ENCODE measurements at regions not wholly inside any gene's neighbourhood (a gene's known extent, or its start where the extent isn't known, plus 50 kb on each side); places are given as distances from the start of the nearest gene placed in this dataset.

DNA sequence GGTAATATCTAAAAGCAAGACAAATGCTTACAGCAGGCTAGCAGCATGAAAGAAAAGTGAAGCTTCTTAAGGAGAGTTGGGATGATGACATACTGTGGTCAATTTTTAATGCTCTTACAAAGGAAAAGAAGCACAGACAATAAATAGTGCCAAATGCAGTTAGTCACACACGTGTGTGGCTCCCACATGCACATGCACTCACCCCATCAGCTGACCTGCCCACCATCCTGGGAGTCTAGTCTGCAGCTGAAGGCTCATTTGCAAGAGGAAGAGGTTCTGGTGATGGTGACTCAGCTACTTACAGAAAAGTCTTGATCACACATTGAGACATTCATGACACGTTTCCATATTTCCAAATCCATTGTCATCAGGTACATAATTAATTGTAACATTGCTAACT lies 129.3 kb downstream of the MRPL36 start:
- no peaks in the 10 kb centered on the region for H3K36me3 ChIP-seq (ENCODE audit: control insufficient read depth, insufficient read depth, low read length)
- no TSS peak for BruUV-seq (replicated peaks)
- ChIA-PET POLR2A (no interaction called here), CTCF (no interaction called here)
- no peak overlapping the region for H3K27ac Mint-ChIP-seq (ENCODE audit: unreplicated experiment)
- H3K9me3 Mint-ChIP-seq (ENCODE audit: unreplicated experiment): no peaks in the 10 kb centered on the region
- DNase-seq: no peak
- peaks cover 7% of the 10 kb centered on the region for H3K4me1 Mint-ChIP-seq (ENCODE audit: low read depth, unreplicated experiment)
- H3K9me3 ChIP-seq: no peaks in the 10 kb centered on the region
- intact Hi-C loops (cut with micrococcal nuclease; ENCODE audit: unreplicated experiment): no loop called here
- no peaks in the 10 kb centered on the region for H3K36me3 Mint-ChIP-seq (ENCODE audit: insufficient read depth, unreplicated experiment)
- H3K4me1 ChIP-seq: peaks cover 5% of the 10 kb centered on the region; the same call in 1 of the 2 replicates
- H3K27me3 Mint-ChIP-seq (ENCODE audit: insufficient read depth, unreplicated experiment): peaks cover 28% of the 10 kb centered on the region
- TF ChIP-seq, protein P1, sequence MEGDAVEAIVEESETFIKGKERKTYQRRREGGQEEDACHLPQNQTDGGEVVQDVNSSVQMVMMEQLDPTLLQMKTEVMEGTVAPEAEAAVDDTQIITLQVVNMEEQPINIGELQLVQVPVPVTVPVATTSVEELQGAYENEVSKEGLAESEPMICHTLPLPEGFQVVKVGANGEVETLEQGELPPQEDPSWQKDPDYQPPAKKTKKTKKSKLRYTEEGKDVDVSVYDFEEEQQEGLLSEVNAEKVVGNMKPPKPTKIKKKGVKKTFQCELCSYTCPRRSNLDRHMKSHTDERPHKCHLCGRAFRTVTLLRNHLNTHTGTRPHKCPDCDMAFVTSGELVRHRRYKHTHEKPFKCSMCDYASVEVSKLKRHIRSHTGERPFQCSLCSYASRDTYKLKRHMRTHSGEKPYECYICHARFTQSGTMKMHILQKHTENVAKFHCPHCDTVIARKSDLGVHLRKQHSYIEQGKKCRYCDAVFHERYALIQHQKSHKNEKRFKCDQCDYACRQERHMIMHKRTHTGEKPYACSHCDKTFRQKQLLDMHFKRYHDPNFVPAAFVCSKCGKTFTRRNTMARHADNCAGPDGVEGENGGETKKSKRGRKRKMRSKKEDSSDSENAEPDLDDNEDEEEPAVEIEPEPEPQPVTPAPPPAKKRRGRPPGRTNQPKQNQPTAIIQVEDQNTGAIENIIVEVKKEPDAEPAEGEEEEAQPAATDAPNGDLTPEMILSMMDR (IDR thresholded peaks at IDR 0.05; ENCODE audit: insufficient read depth in 1 of 2, low read depth in 1 of 2, low read length in 1 of 2, severe bottlenecking in 1 of 2, unreplicated experiment in 1 of 2): no peak
- no peaks in the 10 kb centered on the region for H3K27me3 ChIP-seq (replicated peaks; ENCODE audit: control insufficient read depth, insufficient read depth, low read length)
- no peak overlapping the region for H3K4me3 ChIP-seq (ENCODE audit: low read depth, low read length)
- H3K4me3 Mint-ChIP-seq (ENCODE audit: unreplicated experiment): no peak overlapping the region

DNA sequence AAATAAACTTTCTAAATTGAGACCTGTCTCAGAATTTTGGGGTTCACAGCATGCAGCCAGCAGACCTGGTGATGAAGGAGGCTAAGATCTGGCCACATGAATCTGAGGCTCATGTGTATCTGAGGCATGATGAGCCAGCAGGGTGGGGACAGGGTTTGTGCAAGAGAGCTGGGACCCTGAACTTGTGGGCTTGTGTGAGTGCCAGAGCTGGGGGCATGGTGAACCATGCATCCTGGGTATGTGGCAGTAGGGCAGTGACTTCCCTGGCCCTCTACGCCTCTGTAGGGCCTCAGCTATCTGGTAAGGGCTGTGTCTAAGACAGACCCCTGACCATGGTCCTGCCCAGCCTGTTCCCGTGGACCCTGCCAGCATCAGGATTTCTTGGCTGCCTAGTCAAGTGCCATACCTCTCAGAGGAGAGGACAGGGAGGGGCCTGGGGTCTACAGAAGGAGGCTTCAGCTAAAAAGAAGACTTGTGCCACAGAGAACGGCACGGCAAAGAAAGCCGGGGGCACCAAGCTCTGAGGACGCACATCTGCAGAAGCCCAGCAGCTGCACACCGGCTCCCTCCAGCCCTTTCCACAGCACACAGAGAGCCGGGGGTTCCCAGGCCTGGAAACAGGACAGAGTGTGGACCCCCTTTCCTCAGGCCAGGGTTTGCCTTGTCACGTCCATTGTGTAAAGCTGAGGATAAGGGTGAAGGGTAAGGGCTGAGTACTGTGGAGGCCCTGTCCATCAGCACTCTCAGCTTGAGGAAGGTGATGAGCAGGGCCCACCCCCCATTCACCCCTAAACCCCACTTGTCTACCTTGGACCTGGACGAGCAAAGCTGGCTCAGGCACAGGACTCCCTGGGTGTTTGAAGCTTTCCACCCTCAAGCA lies 130.1 kb downstream of the MRPL36 start:
- DNase-seq: no peak
- TF ChIP-seq, protein P1 (IDR thresholded peaks at IDR 0.05; ENCODE audit: insufficient read depth in 1 of 2, low read depth in 1 of 2, low read length in 1 of 2, severe bottlenecking in 1 of 2, unreplicated experiment in 1 of 2): no peak
- no peaks in the 10 kb centered on the region for H3K9me3 Mint-ChIP-seq (ENCODE audit: unreplicated experiment)
- Histone ChIP-seq H3K27me3 (replicated peaks; ENCODE audit: control insufficient read depth, insufficient read depth, low read length) (no peaks in the 10 kb centered on the region), H3K4me3 (ENCODE audit: low read depth, low read length) (no peak overlapping the region), H3K9me3 (no peaks in the 10 kb centered on the region), H3K36me3 (ENCODE audit: control insufficient read depth, insufficient read depth, low read length) (no peaks in the 10 kb centered on the region), H3K4me1 (peaks cover 5% of the 10 kb centered on the region; the same call in 1 of the 2 replicates)
- no TSS peak for BruUV-seq (replicated peaks)
- H3K27me3 Mint-ChIP-seq (ENCODE audit: insufficient read depth, unreplicated experiment): peaks cover 23% of the 10 kb centered on the region
- POLR2A ChIA-PET: interaction anchor here (1.0 kb wide), 1 partner anchor 132 kb away, joined by 3 read pairs; no protein-coding TSS in a partner anchor
- intact Hi-C loops (cut with micrococcal nuclease; ENCODE audit: unreplicated experiment): no loop called here
- no peaks in the 10 kb centered on the region for H3K36me3 Mint-ChIP-seq (ENCODE audit: insufficient read depth, unreplicated experiment)
- CTCF ChIA-PET: interaction anchor here (0.8 kb wide), 1 partner anchor 16 kb away, joined by 4 read pairs; no protein-coding TSS in a partner anchor
- no peak overlapping the region for H3K27ac Mint-ChIP-seq (ENCODE audit: unreplicated experiment)
- H3K4me1 Mint-ChIP-seq (ENCODE audit: low read depth, unreplicated experiment): peaks cover 7% of the 10 kb centered on the region
- no peak overlapping the region for H3K4me3 Mint-ChIP-seq (ENCODE audit: unreplicated experiment)

DNA sequence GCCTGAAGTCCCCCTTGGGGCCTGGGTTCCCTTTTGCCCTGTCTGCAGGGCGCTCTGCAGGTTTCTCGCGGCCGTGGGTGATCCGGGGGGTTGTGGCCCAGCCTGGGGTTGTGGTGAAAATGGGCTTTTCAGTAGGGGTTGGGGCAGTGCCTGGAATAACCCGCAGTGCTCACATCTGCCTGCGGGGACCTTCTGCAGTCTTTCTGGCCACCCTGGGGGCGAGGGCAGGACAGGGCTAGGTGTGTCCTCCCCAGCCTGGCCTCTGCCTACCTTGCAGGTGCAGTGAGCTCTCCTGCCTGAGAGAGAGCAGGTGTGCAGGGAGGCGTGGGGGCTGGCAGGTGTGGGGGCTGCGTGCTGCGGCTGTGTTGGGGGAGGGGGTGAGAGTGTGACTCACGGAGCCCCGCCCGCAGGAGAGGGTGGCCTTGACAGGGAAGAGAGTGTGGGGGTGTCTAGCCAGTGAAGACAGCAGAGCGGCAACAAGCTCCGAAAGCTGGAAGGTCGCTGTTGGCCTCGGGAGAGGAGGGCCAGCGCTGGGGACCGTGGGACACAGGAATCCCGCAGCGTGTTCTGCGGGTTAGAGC lies 131.4 kb downstream of the MRPL36 start:
- BruUV-seq (replicated peaks): no TSS peak
- H3K36me3 Mint-ChIP-seq (ENCODE audit: insufficient read depth, unreplicated experiment): no peaks in the 10 kb centered on the region
- H3K4me1 Mint-ChIP-seq (ENCODE audit: low read depth, unreplicated experiment): peaks cover 7% of the 10 kb centered on the region
- peaks cover 5% of the 10 kb centered on the region; the same call in 1 of the 2 replicates for H3K4me1 ChIP-seq
- H3K9me3 ChIP-seq: no peaks in the 10 kb centered on the region
- H3K27ac Mint-ChIP-seq (ENCODE audit: unreplicated experiment): no peak overlapping the region
- no peak overlapping the region for H3K4me3 Mint-ChIP-seq (ENCODE audit: unreplicated experiment)
- TF ChIP-seq, protein P1 (IDR thresholded peaks at IDR 0.05; ENCODE audit: insufficient read depth in 1 of 2, low read depth in 1 of 2, low read length in 1 of 2, severe bottlenecking in 1 of 2, unreplicated experiment in 1 of 2): no peak
- no peak overlapping the region for H3K4me3 ChIP-seq (ENCODE audit: low read depth, low read length)
- H3K27me3 Mint-ChIP-seq (ENCODE audit: insufficient read depth, unreplicated experiment): peaks cover 21% of the 10 kb centered on the region
- intact Hi-C loops (cut with micrococcal nuclease; ENCODE audit: unreplicated experiment): no loop called here
- POLR2A ChIA-PET: no interaction called here
- CTCF ChIA-PET: interaction anchor here (0.6 kb wide), 1 partner anchor 9 kb away, joined by 4 read pairs; no protein-coding TSS in a partner anchor
- no peaks in the 10 kb centered on the region for H3K27me3 ChIP-seq (replicated peaks; ENCODE audit: control insufficient read depth, insufficient read depth, low read length)
- peak; percentile 44 to 51 for DNase-seq
- H3K36me3 ChIP-seq (ENCODE audit: control insufficient read depth, insufficient read depth, low read length): no peaks in the 10 kb centered on the region
- no peaks in the 10 kb centered on the region for H3K9me3 Mint-ChIP-seq (ENCODE audit: unreplicated experiment)
